ENCODE measurements at regions not wholly inside any gene's neighbourhood (a gene's known extent, or its start where the extent isn't known, plus 50 kb on each side); places are given as distances from the start of the nearest gene placed in this dataset.

GRCh38 chr12:77251799-77252198 is 186.4 kb upstream of the E2F7 start (continued):
- no peak for TF ChIP-seq ZNF514 (tag by site-specific recombination; IDR thresholded peaks at IDR 0.05)
- TF ChIP-seq ZNF433 (tag by site-specific recombination; IDR thresholded peaks at IDR 0.05; ENCODE audit: low read depth): no peak
- TF ChIP-seq ZNF2 (tag by site-specific recombination; IDR thresholded peaks at IDR 0.05): no peak
- no peak for TF ChIP-seq ZNF623 (tag by site-specific recombination; IDR thresholded peaks at IDR 0.05)
- TF ChIP-seq YY2 (tag by site-specific recombination; IDR thresholded peaks at IDR 0.05): no peak

DNA sequence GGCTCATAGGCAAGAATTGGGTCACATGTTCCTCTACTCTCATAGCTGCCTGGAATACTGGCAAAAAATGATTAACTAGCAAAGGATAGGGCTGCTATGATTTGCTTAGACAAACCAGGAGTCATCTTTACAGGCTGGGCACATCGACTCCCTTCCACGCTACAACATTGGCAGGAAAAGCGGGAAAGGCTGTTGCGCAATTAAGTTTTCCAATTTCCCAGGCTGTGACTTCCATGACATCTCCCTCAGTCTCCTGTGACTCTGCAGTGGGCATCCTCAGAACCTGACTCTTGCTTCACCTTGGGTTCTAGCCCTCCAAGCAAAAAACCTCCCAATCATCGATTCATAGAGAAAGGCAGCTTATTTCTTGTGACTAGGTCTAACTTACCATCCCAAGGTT is 184.5 kb upstream of the E2F7 start:
- Histone ChIP-seq H3K4me3 (ENCODE audit: low read depth, low read length) (no peak overlapping the region), H3K9me3 (ENCODE audit: control insufficient read depth, insufficient read depth, low read depth, low read length) (no peaks in the 10 kb centered on the region), H3K4me1 (ENCODE audit: control insufficient read depth, insufficient read depth, low read length) (no peaks in the 10 kb centered on the region), H3K36me3 (ENCODE audit: control insufficient read depth in 2 of 2, insufficient read depth in 1 of 2, low read length in 2 of 2) (no peaks in the 10 kb centered on the region), H3K27ac (ENCODE audit: extremely low read depth, low read depth, low read length) (no peak overlapping the region)
- ChIA-PET POLR2A (no interaction called here), CTCF (interaction anchor here (0.9 kb wide), 1 partner anchor 15 kb away, joined by 4 read pairs; no protein-coding TSS in a partner anchor)
- TF ChIP-seq, protein P1, sequence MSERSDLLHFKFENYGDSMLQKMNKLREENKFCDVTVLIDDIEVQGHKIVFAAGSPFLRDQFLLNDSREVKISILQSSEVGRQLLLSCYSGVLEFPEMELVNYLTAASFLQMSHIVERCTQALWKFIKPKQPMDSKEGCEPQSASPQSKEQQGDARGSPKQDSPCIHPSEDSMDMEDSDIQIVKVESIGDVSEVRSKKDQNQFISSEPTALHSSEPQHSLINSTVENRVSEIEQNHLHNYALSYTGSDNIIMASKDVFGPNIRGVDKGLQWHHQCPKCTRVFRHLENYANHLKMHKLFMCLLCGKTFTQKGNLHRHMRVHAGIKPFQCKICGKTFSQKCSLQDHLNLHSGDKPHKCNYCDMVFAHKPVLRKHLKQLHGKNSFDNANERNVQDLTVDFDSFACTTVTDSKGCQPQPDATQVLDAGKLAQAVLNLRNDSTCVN (tag by site-specific recombination; optimal IDR thresholded peaks at IDR 0.05): no peak
- no peak for TF ChIP-seq ZNF184 (tag by site-specific recombination; IDR thresholded peaks at IDR 0.05)
- no peak for TF ChIP-seq SCRT2 (tag by site-specific recombination; IDR thresholded peaks at IDR 0.05)
- TF ChIP-seq GLIS2 (tag by site-specific recombination; IDR thresholded peaks at IDR 0.05): no peak
- TF ChIP-seq ZNF132 (tag by site-specific recombination; IDR thresholded peaks at IDR 0.05; ENCODE audit: borderline replicate concordance): no peak
- TF ChIP-seq SP2 (tag by site-specific recombination; IDR thresholded peaks at IDR 0.05): no peak
- TF ChIP-seq GLI2 (tag by site-specific recombination; IDR thresholded peaks at IDR 0.05; ENCODE audit: borderline replicate concordance, low read depth): no peak
- no peak for TF ChIP-seq ZNF138 (tag by site-specific recombination; IDR thresholded peaks at IDR 0.05; ENCODE audit: borderline replicate concordance)
- no peak for TF ChIP-seq ZNF280C (tag by site-specific recombination; IDR thresholded peaks at IDR 0.05)
- TF ChIP-seq ZFP41 (tag by site-specific recombination; IDR thresholded peaks at IDR 0.05; ENCODE audit: borderline replicate concordance): no peak
- TF ChIP-seq KLF8 (tag by site-specific recombination; IDR thresholded peaks at IDR 0.05): no peak
- TF ChIP-seq ZNF24 (tag by site-specific recombination; IDR thresholded peaks at IDR 0.05): no peak
- no peak for TF ChIP-seq ZNF335 (tag by site-specific recombination; conservative IDR thresholded peaks at IDR 0.05)
- no peak for TF ChIP-seq ZNF16 (tag by site-specific recombination; IDR thresholded peaks at IDR 0.05; ENCODE audit: low read depth)
- no peak for TF ChIP-seq REPIN1 (tag by site-specific recombination; IDR thresholded peaks at IDR 0.05; ENCODE audit: low read depth)
- TF ChIP-seq, protein P2, sequence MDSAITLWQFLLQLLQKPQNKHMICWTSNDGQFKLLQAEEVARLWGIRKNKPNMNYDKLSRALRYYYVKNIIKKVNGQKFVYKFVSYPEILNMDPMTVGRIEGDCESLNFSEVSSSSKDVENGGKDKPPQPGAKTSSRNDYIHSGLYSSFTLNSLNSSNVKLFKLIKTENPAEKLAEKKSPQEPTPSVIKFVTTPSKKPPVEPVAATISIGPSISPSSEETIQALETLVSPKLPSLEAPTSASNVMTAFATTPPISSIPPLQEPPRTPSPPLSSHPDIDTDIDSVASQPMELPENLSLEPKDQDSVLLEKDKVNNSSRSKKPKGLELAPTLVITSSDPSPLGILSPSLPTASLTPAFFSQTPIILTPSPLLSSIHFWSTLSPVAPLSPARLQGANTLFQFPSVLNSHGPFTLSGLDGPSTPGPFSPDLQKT (IDR thresholded peaks at IDR 0.05; ENCODE audit: borderline replicate concordance, low read depth, low read length): no peak
- TF ChIP-seq ZNF211 (tag by site-specific recombination; IDR thresholded peaks at IDR 0.05; ENCODE audit: low read depth): no peak
- TF ChIP-seq, protein P3, sequence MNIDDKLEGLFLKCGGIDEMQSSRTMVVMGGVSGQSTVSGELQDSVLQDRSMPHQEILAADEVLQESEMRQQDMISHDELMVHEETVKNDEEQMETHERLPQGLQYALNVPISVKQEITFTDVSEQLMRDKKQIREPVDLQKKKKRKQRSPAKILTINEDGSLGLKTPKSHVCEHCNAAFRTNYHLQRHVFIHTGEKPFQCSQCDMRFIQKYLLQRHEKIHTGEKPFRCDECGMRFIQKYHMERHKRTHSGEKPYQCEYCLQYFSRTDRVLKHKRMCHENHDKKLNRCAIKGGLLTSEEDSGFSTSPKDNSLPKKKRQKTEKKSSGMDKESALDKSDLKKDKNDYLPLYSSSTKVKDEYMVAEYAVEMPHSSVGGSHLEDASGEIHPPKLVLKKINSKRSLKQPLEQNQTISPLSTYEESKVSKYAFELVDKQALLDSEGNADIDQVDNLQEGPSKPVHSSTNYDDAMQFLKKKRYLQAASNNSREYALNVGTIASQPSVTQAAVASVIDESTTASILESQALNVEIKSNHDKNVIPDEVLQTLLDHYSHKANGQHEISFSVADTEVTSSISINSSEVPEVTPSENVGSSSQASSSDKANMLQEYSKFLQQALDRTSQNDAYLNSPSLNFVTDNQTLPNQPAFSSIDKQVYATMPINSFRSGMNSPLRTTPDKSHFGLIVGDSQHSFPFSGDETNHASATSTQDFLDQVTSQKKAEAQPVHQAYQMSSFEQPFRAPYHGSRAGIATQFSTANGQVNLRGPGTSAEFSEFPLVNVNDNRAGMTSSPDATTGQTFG (tag by site-specific recombination; IDR thresholded peaks at IDR 0.05; ENCODE audit: borderline replicate concordance): no peak
- TF ChIP-seq ZNF354C (tag by site-specific recombination; IDR thresholded peaks at IDR 0.05; ENCODE audit: borderline replicate concordance, low read depth): no peak

Measured in HEK293 (cell line).